Panc1 (cell line): ENCODE measurements at regions not wholly inside any gene's neighbourhood (a gene's known extent, or its start where the extent isn't known, plus 50 kb on each side); places are given as distances from the start of the nearest gene placed in this dataset.

ENCODE experiments used
- ATAC-seq: fragments of 200-7000 bp; cut with Tn5 transposase; 2 replicates; pipeline ENCODE4 v1.9.1; 2020; ENCODE audit warnings: mild to moderate bottlenecking, moderate library complexity
- BruUV-seq: library from RNA; stranded (reverse); fragments of 400-500 nt; replicated peaks from 2 replicates; lab custom pipeline; 2021; lab: Mats Ljungman, UMichigan
- CTCF ChIA-PET: fragments of 300-600 bp; sonication (Branson Sonifier 250); formaldehyde crosslinking; loops from one replicate; lab custom pipeline; 2022; ENCODE audit warnings: antibody characterized with exemption; lab: Charles Lee
- POLR2A ChIA-PET: fragments of 300-600 bp; sonication (Branson Sonifier 250); formaldehyde crosslinking; loops from one replicate; lab custom pipeline; 2022; ENCODE audit warnings: antibody characterized with exemption; lab: Charles Lee
- DNase-seq: peaks from one replicate; pipeline ENCODE4 v3.0.0-alpha.2; 2010; ENCODE audit warnings: low read depth, low spot score
- H3K27ac ChIP-seq: 2 replicates; pipeline ENCODE4 v1.5.1; 2011; ENCODE audit warnings: mild to moderate bottlenecking, low read length, inconsistent platforms
- H3K27me3 ChIP-seq: fragments of 200-500 bp; sonication (Bioruptor generic); 2 replicates; pipeline ENCODE4 v1.6.0; 2014; ENCODE audit warnings: low read length, inconsistent platforms; ENCODE audit not compliant: control insufficient read depth, insufficient read depth
- H3K36me3 ChIP-seq: fragments of 200-500 bp; sonication (Bioruptor generic); 2 replicates; pipeline ENCODE4 v1.5.1; 2014; ENCODE audit warnings: inconsistent platforms, mild to moderate bottlenecking, low read length, moderate library complexity; ENCODE audit not compliant: control insufficient read depth, insufficient read depth
- H3K4me1 ChIP-seq: 2 replicates; pipeline ENCODE4 v1.5.1; 2011; ENCODE audit warnings: inconsistent platforms, mild to moderate bottlenecking, low read length, moderate library complexity; ENCODE audit not compliant: control insufficient read depth, insufficient read depth
- H3K4me3 ChIP-seq, 2 experiments: 2 replicates each; pipeline ENCODE4 v1.5.1; 2011 to 2012; ENCODE audit warnings: low read depth in 2 of 2, low read length in 2 of 2, mild to moderate bottlenecking in 2 of 2, inconsistent platforms in 1 of 2, moderate library complexity in 1 of 2
- H3K9me3 ChIP-seq: fragments of 200-500 bp; sonication (Bioruptor generic); 2 replicates; pipeline ENCODE4 v1.5.1; 2014; ENCODE audit warnings: low read depth, mild to moderate bottlenecking, inconsistent platforms, low read length, moderate library complexity; ENCODE audit not compliant: control insufficient read depth, insufficient read depth
- CTCF ChIP-seq: fragments of 450-650 bp; IDR thresholded peaks from 2 replicates; pipeline ENCODE4 v1.5.1; 2017; ENCODE audit warnings: mild to moderate bottlenecking
- POLR2AphosphoS5 ChIP-seq: IDR thresholded peaks from 2 replicates; pipeline ENCODE4 v1.6.1; 2012; ENCODE audit warnings: mild to moderate bottlenecking, low read depth, low read length, moderate library complexity
- SIN3A ChIP-seq: IDR thresholded peaks from 2 replicates; pipeline ENCODE4 v1.6.1; 2012; ENCODE audit warnings: low read depth, mild to moderate bottlenecking, low read length, moderate library complexity, borderline replicate concordance; ENCODE audit not compliant: insufficient read depth
- TCF7L2 ChIP-seq: IDR thresholded peaks from 2 replicates; pipeline ENCODE4 v1.6.1; 2011; ENCODE audit warnings: mild to moderate bottlenecking, low read depth, low read length, inconsistent platforms
- in situ Hi-C: cut with HindIII; loops from 2 replicates; pipeline ENCODE4 v1.10.0; 2016; ENCODE audit warnings: low sequenced_read_pairs, low pct_unique_long_range_greater_than_20kb
- intact Hi-C: fragments of 100-400 bp; cut with micrococcal nuclease; formaldehyde crosslinking; loops from one replicate; pipeline ENCODE4 v1.10.0; 2022; ENCODE audit not compliant: unreplicated experiment
- TF ChIP-seq, protein P1 (sequence below), 2 experiments: IDR thresholded peaks; 2 replicates each; pipeline ENCODE4 v1.6.1; 2011 to 2012; ENCODE audit warnings: low read depth in 2 of 2, control low read depth in 1 of 2, low read length in 1 of 2, mild to moderate bottlenecking in 1 of 2, moderate library complexity in 1 of 2; ENCODE audit not compliant: insufficient read depth in 1 of 2

- no peaks in the 10 kb centered on the region for H3K36me3 ChIP-seq
- peaks cover 10% of the 10 kb centered on the region for H3K4me1 ChIP-seq
- no TSS peak for BruUV-seq
- H3K4me3 ChIP-seq = no peak overlapping the region
- no peaks in the 10 kb centered on the region for H3K9me3 ChIP-seq
- no peak for ATAC-seq
- intact Hi-C loops (no loop called here), in situ Hi-C loops (no loop called here)
- DNase-seq = no peak
- POLR2A ChIA-PET = no interaction called here
- 0 out of 2 replicates have a peak overlapping the region, but pooled peaks have one; percentile 29 for H3K27ac ChIP-seq
- CTCF ChIA-PET = interaction anchor here (1.3 kb wide), 1 partner anchor 15 kb away, joined by 6 read pairs; no protein-coding TSS in a partner anchor
- TF ChIP-seq, protein P1, sequence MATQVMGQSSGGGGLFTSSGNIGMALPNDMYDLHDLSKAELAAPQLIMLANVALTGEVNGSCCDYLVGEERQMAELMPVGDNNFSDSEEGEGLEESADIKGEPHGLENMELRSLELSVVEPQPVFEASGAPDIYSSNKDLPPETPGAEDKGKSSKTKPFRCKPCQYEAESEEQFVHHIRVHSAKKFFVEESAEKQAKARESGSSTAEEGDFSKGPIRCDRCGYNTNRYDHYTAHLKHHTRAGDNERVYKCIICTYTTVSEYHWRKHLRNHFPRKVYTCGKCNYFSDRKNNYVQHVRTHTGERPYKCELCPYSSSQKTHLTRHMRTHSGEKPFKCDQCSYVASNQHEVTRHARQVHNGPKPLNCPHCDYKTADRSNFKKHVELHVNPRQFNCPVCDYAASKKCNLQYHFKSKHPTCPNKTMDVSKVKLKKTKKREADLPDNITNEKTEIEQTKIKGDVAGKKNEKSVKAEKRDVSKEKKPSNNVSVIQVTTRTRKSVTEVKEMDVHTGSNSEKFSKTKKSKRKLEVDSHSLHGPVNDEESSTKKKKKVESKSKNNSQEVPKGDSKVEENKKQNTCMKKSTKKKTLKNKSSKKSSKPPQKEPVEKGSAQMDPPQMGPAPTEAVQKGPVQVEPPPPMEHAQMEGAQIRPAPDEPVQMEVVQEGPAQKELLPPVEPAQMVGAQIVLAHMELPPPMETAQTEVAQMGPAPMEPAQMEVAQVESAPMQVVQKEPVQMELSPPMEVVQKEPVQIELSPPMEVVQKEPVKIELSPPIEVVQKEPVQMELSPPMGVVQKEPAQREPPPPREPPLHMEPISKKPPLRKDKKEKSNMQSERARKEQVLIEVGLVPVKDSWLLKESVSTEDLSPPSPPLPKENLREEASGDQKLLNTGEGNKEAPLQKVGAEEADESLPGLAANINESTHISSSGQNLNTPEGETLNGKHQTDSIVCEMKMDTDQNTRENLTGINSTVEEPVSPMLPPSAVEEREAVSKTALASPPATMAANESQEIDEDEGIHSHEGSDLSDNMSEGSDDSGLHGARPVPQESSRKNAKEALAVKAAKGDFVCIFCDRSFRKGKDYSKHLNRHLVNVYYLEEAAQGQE (IDR thresholded peaks at IDR 0.05; ENCODE audit: insufficient read depth in 1 of 2, low read depth in 2 of 2, low read length in 1 of 2) = no peak
- TF ChIP-seq SIN3A (no peak), TCF7L2 (no peak), POLR2AphosphoS5 (no peak), CTCF (no peak)
- H3K27me3 ChIP-seq = no peaks in the 10 kb centered on the region
These were observed 79.5 kb downstream of the SLC25A47 start for GRCh38 chr14:100402631-100403030.

DNA sequence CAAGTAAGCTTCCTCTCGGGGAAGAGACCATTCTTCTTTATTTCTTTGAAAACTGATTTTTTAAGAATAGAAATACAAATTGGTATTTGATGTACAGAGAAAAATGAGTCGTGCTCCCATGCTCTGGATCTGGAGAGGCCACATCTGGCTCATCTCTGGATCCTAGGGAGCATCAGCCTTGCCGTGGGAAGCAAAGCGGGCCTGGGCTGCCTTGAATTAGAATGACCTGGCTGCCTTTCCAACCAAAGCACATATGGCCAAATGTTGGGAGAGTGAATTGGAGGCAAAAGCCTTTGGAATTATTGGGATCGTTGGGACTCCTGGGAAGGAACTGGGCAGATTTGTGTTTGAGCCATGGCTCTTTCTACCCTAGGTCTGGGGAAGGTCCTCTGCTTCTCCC is 80.0 kb downstream of the SLC25A47 start:
- H3K36me3 ChIP-seq = no peaks in the 10 kb centered on the region
- H3K4me1 ChIP-seq = peaks cover 15% of the 10 kb centered on the region
- no peaks in the 10 kb centered on the region for H3K9me3 ChIP-seq
- no peak for ATAC-seq
- no peaks in the 10 kb centered on the region for H3K27me3 ChIP-seq
- CTCF ChIA-PET = interaction anchor here (1.3 kb wide), 1 partner anchor 14 kb away, joined by 6 read pairs; no protein-coding TSS in a partner anchor
- TF ChIP-seq POLR2AphosphoS5 (no peak), TCF7L2 (no peak), SIN3A (no peak), CTCF (no peak)
- TF ChIP-seq, protein P1 (IDR thresholded peaks at IDR 0.05; ENCODE audit: insufficient read depth in 1 of 2, low read depth in 2 of 2, low read length in 1 of 2) = no peak
- no peak for DNase-seq
- POLR2A ChIA-PET = no interaction called here
- H3K4me3 ChIP-seq = no peak overlapping the region
- no peak overlapping the region for H3K27ac ChIP-seq
- BruUV-seq = no TSS peak
- in situ Hi-C loops (no loop called here), intact Hi-C loops (no loop called here)
